RWPE1 (cell line): ENCODE measurements at regions not wholly inside any gene's neighbourhood (a gene's known extent, or its start where the extent isn't known, plus 50 kb on each side); places are given as distances from the start of the nearest gene placed in this dataset.

Experiments used
- CTCF ChIA-PET: fragments of 350-600 bp; sonication (Branson Sonifier 250); formaldehyde crosslinking; extraction: SDS; loops from one replicate; lab custom pipeline; 2021; lab: Yijun Ruan, JAX
- POLR2A ChIA-PET: fragments of 400-600 bp; formaldehyde crosslinking; extraction: SDS; loops from one replicate; lab custom pipeline; 2020; ENCODE audit warnings: antibody characterized with exemption; ENCODE audit not compliant: low non-redundant PET; lab: Yijun Ruan, JAX
- DNase-seq: peaks from one replicate; pipeline ENCODE4 v3.0.0; 2012; ENCODE audit warnings: low spot score
- H3K27ac ChIP-seq: fragments of 450-650 bp; 2 replicates; pipeline ENCODE4 v1.5.1; 2017
- TF ChIP-seq, protein P1 (sequence below): fragments of 450-650 bp; conservative IDR thresholded peaks from 2 replicates; pipeline ENCODE4 v1.5.1; 2017; ENCODE audit warnings: low read depth, mild to moderate bottlenecking

GRCh38 chr2:74048147-74048546 is 63.4 kb downstream of the TET3 start:
- DNase-seq, result no peak
- TF ChIP-seq, protein P1, sequence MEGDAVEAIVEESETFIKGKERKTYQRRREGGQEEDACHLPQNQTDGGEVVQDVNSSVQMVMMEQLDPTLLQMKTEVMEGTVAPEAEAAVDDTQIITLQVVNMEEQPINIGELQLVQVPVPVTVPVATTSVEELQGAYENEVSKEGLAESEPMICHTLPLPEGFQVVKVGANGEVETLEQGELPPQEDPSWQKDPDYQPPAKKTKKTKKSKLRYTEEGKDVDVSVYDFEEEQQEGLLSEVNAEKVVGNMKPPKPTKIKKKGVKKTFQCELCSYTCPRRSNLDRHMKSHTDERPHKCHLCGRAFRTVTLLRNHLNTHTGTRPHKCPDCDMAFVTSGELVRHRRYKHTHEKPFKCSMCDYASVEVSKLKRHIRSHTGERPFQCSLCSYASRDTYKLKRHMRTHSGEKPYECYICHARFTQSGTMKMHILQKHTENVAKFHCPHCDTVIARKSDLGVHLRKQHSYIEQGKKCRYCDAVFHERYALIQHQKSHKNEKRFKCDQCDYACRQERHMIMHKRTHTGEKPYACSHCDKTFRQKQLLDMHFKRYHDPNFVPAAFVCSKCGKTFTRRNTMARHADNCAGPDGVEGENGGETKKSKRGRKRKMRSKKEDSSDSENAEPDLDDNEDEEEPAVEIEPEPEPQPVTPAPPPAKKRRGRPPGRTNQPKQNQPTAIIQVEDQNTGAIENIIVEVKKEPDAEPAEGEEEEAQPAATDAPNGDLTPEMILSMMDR, result no peak
- POLR2A ChIA-PET, result no interaction called here
- H3K27ac ChIP-seq, result no peak overlapping the region
- CTCF ChIA-PET, result interaction anchor here (0.7 kb wide), 2 partner anchors 36 to 709 kb away, joined by 3 to 4 read pairs; no protein-coding TSS in a partner anchor

DNA sequence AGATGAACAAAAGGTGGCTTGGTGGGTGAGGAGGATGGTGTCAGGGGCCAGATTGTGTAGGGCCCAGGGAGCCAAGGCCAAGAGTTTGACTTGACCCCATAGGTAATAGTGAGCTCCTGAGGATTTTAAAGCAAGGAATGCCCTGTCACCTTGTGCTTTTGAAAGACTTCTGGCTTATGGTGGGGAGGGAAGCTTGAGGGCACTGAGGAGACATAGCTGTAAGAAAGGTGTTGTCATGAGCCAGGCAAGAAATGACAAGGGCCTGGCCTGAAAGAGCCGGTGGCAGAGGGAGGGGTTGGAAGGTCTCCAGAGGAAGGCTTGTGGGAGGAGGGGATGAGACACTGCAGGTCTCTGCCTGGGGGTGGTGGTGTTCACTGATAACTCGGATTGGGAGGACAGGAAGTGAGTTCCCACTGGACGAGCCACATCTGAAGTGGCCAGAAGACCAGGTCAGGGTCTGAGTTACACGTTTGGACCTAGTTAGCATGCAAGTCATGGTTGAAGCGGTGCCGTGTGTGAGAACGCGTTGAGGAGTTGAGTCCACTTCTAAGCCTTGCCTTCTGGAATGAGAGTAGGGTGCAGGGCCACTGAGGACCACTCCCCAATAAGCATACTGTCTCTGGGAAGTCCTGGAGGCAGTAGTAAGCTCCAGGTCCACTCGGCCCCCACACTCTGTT is 64.3 kb downstream of the TET3 start:
- ChIA-PET CTCF (interaction anchor here (0.6 to 0.7 kb wide), 3 partner anchors 10 to 710 kb away, joined by 3 to 6 read pairs (median 3); no protein-coding TSS in a partner anchor), POLR2A (no interaction called here)
- DNase-seq, result no peak
- no peak overlapping the region for H3K27ac ChIP-seq
- TF ChIP-seq, protein P1, result no peak

DNA sequence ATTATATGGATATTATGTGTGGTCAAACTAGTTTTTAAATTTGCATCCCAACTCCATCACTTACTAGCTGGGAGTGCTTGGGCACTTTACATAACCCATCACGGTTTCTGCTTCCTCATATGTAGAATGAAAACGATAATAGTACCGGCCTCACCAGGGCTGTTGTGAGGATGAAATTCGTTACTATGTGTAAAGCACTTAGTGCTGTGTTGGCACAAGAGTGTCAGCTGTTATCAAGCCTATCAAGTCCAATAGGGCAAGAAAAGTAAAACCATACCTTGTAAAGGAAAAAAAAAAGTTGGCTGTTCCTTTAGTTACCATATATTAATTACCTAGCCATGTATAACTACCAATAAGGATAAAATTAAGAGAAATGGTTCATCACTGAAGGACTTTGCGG is 65.4 kb downstream of the TET3 start:
- POLR2A ChIA-PET, result no interaction called here
- H3K27ac ChIP-seq, result no peak overlapping the region
- no peak for DNase-seq
- CTCF ChIA-PET, result no interaction called here
- TF ChIP-seq, protein P1, result no peak

GRCh38 chr2:74051504-74051903 is 66.8 kb downstream of the TET3 start:
- TF ChIP-seq, protein P1, result no peak
- H3K27ac ChIP-seq, result no peak overlapping the region
- POLR2A ChIA-PET, result no interaction called here
- DNase-seq, result no peak
- CTCF ChIA-PET, result no interaction called here

- no peak overlapping the region for H3K27ac ChIP-seq
- no peak for DNase-seq
- POLR2A ChIA-PET, result no interaction called here
- CTCF ChIA-PET, result interaction anchor here (0.7 kb wide), 1 partner anchor 10 kb away, joined by 4 read pairs; no protein-coding TSS in a partner anchor
- TF ChIP-seq, protein P1, result no peak
These were observed 68.3 kb downstream of the TET3 start for GRCh38 chr2:74052732-74053710.

GRCh38 chr2:74053959-74054715 is 69.4 kb downstream of the TET3 start:
- TF ChIP-seq, protein P1, result no peak
- H3K27ac ChIP-seq, result no peak overlapping the region
- no peak for DNase-seq
- ChIA-PET POLR2A (no interaction called here), CTCF (no interaction called here)
